Stomach (tissue), 8 donors: ENCODE measurements at regions not wholly inside any gene's neighbourhood (a gene's known extent, or its start where the extent isn't known, plus 50 kb on each side); places are given as distances from the start of the nearest gene placed in this dataset.

Source experiments
- DNase-seq, 2 donors: peaks; one replicate each; pipeline versions ENCODE4 v3.0.0 to v3.0.0-alpha.2; 2013 to 2019
- H3K27ac ChIP-seq, 5 donors: fragments of 200-600 bp in 4 of 5; sonication (generic) in 4 of 5; one replicate each; pipeline ENCODE4 v1.5.1; 2013 to 2019; ENCODE audit warnings: mild to moderate bottlenecking in 1 of 5, moderate library complexity in 1 of 5
- H3K27me3 ChIP-seq, 3 donors: fragments of 200-600 bp; sonication (generic); one replicate each; pipeline ENCODE4 v1.5.1; 2017 to 2019; ENCODE audit warnings: mixed run types in 1 of 3
- H3K36me3 ChIP-seq, 4 donors: fragments of 200-600 bp; sonication (generic); 1 replicate in 3 of 4; 2 replicates in 1 of 4; pipeline ENCODE4 v1.5.1; 2016 to 2019
- H3K4me1 ChIP-seq, 4 donors: fragments of 200-600 bp; sonication (generic); one replicate each; pipeline ENCODE4 v1.5.1; 2016 to 2019
- H3K4me3 ChIP-seq, 4 donors: fragments of 200-600 bp; sonication (generic) in 3 of 4; one replicate each; pipeline ENCODE4 v1.5.1; 2016 to 2019; ENCODE audit warnings: mild to moderate bottlenecking in 1 of 4
- H3K9me3 ChIP-seq, 4 donors: fragments of 200-600 bp; sonication (generic); one replicate each; pipeline ENCODE4 v1.5.1; 2016 to 2019
- CTCF ChIP-seq, 7 experiments: fragments of 450-650 bp in 4 of 7; fragments of 200-600 bp in 3 of 7; sonication (generic) in 3 of 7; IDR thresholded peaks; one replicate each; pipeline ENCODE4 v1.5.1; 2016 to 2019; ENCODE audit warnings: antibody characterized with exemption in 7 of 7, control low read depth in 2 of 7, mild to moderate bottlenecking in 1 of 7
- EP300 ChIP-seq: sonication (generic); formaldehyde crosslinking; IDR thresholded peaks from one replicate; pipeline ENCODE4 v1.6.1; 2017; ENCODE audit warnings: antibody characterized with exemption
- POLR2A ChIP-seq, 4 donors: fragments of 450-650 bp; IDR thresholded peaks; one replicate each; pipeline ENCODE4 v1.6.1; 2016; ENCODE audit warnings: antibody characterized with exemption in 4 of 4, control low read depth in 2 of 4, mild to moderate bottlenecking in 1 of 4, moderate library complexity in 1 of 4
- POLR2AphosphoS5 ChIP-seq, 3 donors: sonication (generic); formaldehyde crosslinking; IDR thresholded peaks; one replicate each; pipeline ENCODE4 v1.6.1; 2016; ENCODE audit warnings: antibody characterized with exemption in 3 of 3
- WGBS, 5 donors: extraction: QIAGEN DNeasy Blood & Tissue Kit in 3 of 5; methylation state at CpG; one replicate each; pipeline versions ENCODE4 v1.1.5 to v1.1.7; 2013 to 2018; 5-methylcytosine and 5-hydroxymethylcytosine counted together
- intact Hi-C: fragments of 100-400 bp; cut with DNase I; formaldehyde crosslinking; loops from one replicate; pipeline ENCODE4 v1.15.1; 2023; ENCODE audit warnings: low total_unique reads
- donor health status: healthy with polysubstance abuse.
- donor health status: Bipolar disorder and iron deficiency.
- donor health status: healthy.

GRCh38 chr2:43038696-43039094 lies 187.7 kb downstream of the ZFP36L2 start:
- no peaks in the 10 kb centered on the region for H3K9me3 ChIP-seq
- H3K36me3 ChIP-seq, result no peaks in the 10 kb centered on the region
- WGBS, 5 donors, result 80 to 91% (median 89%) methylated on average over 6 to 12 of the region's 12 CpGs
- intact Hi-C loops, result no loop called here
- H3K27me3 ChIP-seq, result no peaks in the 10 kb centered on the region
- TF ChIP-seq POLR2AphosphoS5 (IDR thresholded peaks at IDR 0.05) (no peak), EP300 (no peak), POLR2A (IDR thresholded peaks at IDR 0.05) (no peak), CTCF (IDR thresholded peaks at IDR 0.05) (no peak)
- no peak for DNase-seq
- H3K27ac ChIP-seq, result peak overlapping the region in 1 of 5 donors; percentile 6
- H3K4me1 ChIP-seq, result peaks cover 6 to 30% (median 15%) of the 10 kb centered on the region in 4 donors
- H3K4me3 ChIP-seq, result no peak overlapping the region

GRCh38 chr2:43038034-43038695 lies 188.2 kb downstream of the ZFP36L2 start:
- Histone ChIP-seq H3K36me3 (no peaks in the 10 kb centered on the region), H3K4me3 (no peak overlapping the region), H3K4me1 (peaks cover 7 to 30% (median 15%) of the 10 kb centered on the region in 4 donors), H3K9me3 (no peaks in the 10 kb centered on the region), H3K27me3 (no peaks in the 10 kb centered on the region), H3K27ac (peak overlapping the region in 1 of 5 donors; percentile 6)
- no peak for TF ChIP-seq CTCF (IDR thresholded peaks at IDR 0.05)
- TF ChIP-seq EP300, result no peak
- TF ChIP-seq POLR2A (IDR thresholded peaks at IDR 0.05), result no peak
- no peak for TF ChIP-seq POLR2AphosphoS5 (IDR thresholded peaks at IDR 0.05)
- intact Hi-C loops, result no loop called here
- WGBS, 5 donors, result 43 to 53% (median 50%) methylated on average over 9 of the region's 9 CpGs
- DNase-seq, result peak in 1 of 2 donors; percentile 73

GRCh38 chr2:43035922-43036321 lies 190.5 kb downstream of the ZFP36L2 start:
- Histone ChIP-seq H3K4me1 (peaks cover 15 to 31% (median 19%) of the 10 kb centered on the region in 4 donors), H3K9me3 (no peaks in the 10 kb centered on the region), H3K4me3 (no peak overlapping the region), H3K27ac (no peak overlapping the region), H3K27me3 (no peaks in the 10 kb centered on the region), H3K36me3 (no peaks in the 10 kb centered on the region)
- TF ChIP-seq POLR2A (IDR thresholded peaks at IDR 0.05), result no peak
- TF ChIP-seq CTCF (IDR thresholded peaks at IDR 0.05), result no peak
- no peak for TF ChIP-seq EP300
- no peak for TF ChIP-seq POLR2AphosphoS5 (IDR thresholded peaks at IDR 0.05)
- DNase-seq, result no peak
- intact Hi-C loops, result no loop called here
- 95 to 96% (median 96%) methylated on average over 4 of the region's 4 CpGs for WGBS, 5 donors

- Histone ChIP-seq H3K36me3 (no peaks in the 10 kb centered on the region), H3K9me3 (no peaks in the 10 kb centered on the region), H3K4me3 (no peak overlapping the region), H3K27ac (no peak overlapping the region), H3K4me1 (peaks cover 15 to 30% (median 19%) of the 10 kb centered on the region in 4 donors), H3K27me3 (no peaks in the 10 kb centered on the region)
- intact Hi-C loops, result no loop called here
- WGBS, 5 donors, result 93 to 98% (median 96%) methylated on average over 7 of the region's 7 CpGs
- no peak for DNase-seq
- TF ChIP-seq EP300 (no peak), CTCF (IDR thresholded peaks at IDR 0.05) (no peak), POLR2A (IDR thresholded peaks at IDR 0.05) (no peak), POLR2AphosphoS5 (IDR thresholded peaks at IDR 0.05) (no peak)
Measured at GRCh38 chr2:43034921-43035320, 191.5 kb downstream of the ZFP36L2 start.
